ENCODE measurements at regions not wholly inside any gene's neighbourhood (a gene's known extent, or its start where the extent isn't known, plus 50 kb on each side); places are given as distances from the start of the nearest gene placed in this dataset.

- no peaks in the 10 kb centered on the region for H3K79me2 ChIP-seq (ENCODE audit: insufficient read depth, low read depth)
- TF ChIP-seq, protein P1, sequence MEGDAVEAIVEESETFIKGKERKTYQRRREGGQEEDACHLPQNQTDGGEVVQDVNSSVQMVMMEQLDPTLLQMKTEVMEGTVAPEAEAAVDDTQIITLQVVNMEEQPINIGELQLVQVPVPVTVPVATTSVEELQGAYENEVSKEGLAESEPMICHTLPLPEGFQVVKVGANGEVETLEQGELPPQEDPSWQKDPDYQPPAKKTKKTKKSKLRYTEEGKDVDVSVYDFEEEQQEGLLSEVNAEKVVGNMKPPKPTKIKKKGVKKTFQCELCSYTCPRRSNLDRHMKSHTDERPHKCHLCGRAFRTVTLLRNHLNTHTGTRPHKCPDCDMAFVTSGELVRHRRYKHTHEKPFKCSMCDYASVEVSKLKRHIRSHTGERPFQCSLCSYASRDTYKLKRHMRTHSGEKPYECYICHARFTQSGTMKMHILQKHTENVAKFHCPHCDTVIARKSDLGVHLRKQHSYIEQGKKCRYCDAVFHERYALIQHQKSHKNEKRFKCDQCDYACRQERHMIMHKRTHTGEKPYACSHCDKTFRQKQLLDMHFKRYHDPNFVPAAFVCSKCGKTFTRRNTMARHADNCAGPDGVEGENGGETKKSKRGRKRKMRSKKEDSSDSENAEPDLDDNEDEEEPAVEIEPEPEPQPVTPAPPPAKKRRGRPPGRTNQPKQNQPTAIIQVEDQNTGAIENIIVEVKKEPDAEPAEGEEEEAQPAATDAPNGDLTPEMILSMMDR (conservative IDR thresholded peaks at IDR 0.05; ENCODE audit: low read depth, low read length): no peak
- no peak overlapping the region for H3K27ac ChIP-seq
- no peaks in the 10 kb centered on the region for H3K27me3 ChIP-seq (ENCODE audit: insufficient read depth, low read depth)
- no peak overlapping the region for H2AFZ ChIP-seq (ENCODE audit: low read depth)
- no peak overlapping the region for H3K4me2 ChIP-seq
- H3K4me3 ChIP-seq (IDR thresholded peaks at IDR 0.05; ENCODE audit: insufficient read depth, low read depth, low read length): no peak overlapping the region
- H4K20me1 ChIP-seq (ENCODE audit: insufficient read depth): no peaks in the 10 kb centered on the region
- no peak overlapping the region for H3K9ac ChIP-seq
- no peaks in the 10 kb centered on the region for H3K36me3 ChIP-seq (ENCODE audit: insufficient read depth)
- H3K4me1 ChIP-seq (ENCODE audit: low read depth, poor library complexity, severe bottlenecking): no peaks in the 10 kb centered on the region
Measured at GRCh38 chr2:18891600-18892345, 302.4 kb upstream of the NT5C1B start.

- Histone ChIP-seq H3K4me1 (ENCODE audit: low read depth, poor library complexity, severe bottlenecking) (no peaks in the 10 kb centered on the region), H3K4me3 (IDR thresholded peaks at IDR 0.05; ENCODE audit: insufficient read depth, low read depth, low read length) (no peak overlapping the region), H4K20me1 (ENCODE audit: insufficient read depth) (no peaks in the 10 kb centered on the region), H3K9ac (no peak overlapping the region), H3K27me3 (ENCODE audit: insufficient read depth, low read depth) (no peaks in the 10 kb centered on the region), H3K36me3 (ENCODE audit: insufficient read depth) (no peaks in the 10 kb centered on the region), H3K4me2 (no peak overlapping the region), H3K79me2 (ENCODE audit: insufficient read depth, low read depth) (no peaks in the 10 kb centered on the region), H3K27ac (no peak overlapping the region), H2AFZ (ENCODE audit: low read depth) (no peak overlapping the region)
- TF ChIP-seq, protein P1 (conservative IDR thresholded peaks at IDR 0.05; ENCODE audit: low read depth, low read length): no peak
Measured at GRCh38 chr2:18889565-18890332, 300.4 kb upstream of the NT5C1B start.

- Histone ChIP-seq H3K27me3 (ENCODE audit: insufficient read depth, low read depth) (no peaks in the 10 kb centered on the region), H3K27ac (no peak overlapping the region), H3K36me3 (ENCODE audit: insufficient read depth) (no peaks in the 10 kb centered on the region), H3K79me2 (ENCODE audit: insufficient read depth, low read depth) (no peaks in the 10 kb centered on the region), H3K4me1 (ENCODE audit: low read depth, poor library complexity, severe bottlenecking) (peaks cover 4% of the 10 kb centered on the region), H3K9ac (no peak overlapping the region), H3K4me2 (no peak overlapping the region), H4K20me1 (ENCODE audit: insufficient read depth) (no peaks in the 10 kb centered on the region), H2AFZ (ENCODE audit: low read depth) (no peak overlapping the region), H3K4me3 (IDR thresholded peaks at IDR 0.05; ENCODE audit: insufficient read depth, low read depth, low read length) (no peak overlapping the region)
- TF ChIP-seq, protein P1 (conservative IDR thresholded peaks at IDR 0.05; ENCODE audit: low read depth, low read length): no peak
Measured at GRCh38 chr2:18885457-18885856, 296.1 kb upstream of the NT5C1B start.

- Histone ChIP-seq H4K20me1 (ENCODE audit: insufficient read depth) (no peaks in the 10 kb centered on the region), H3K36me3 (ENCODE audit: insufficient read depth) (no peaks in the 10 kb centered on the region), H3K27ac (no peak overlapping the region), H3K79me2 (ENCODE audit: insufficient read depth, low read depth) (no peaks in the 10 kb centered on the region), H3K4me3 (IDR thresholded peaks at IDR 0.05; ENCODE audit: insufficient read depth, low read depth, low read length) (no peak overlapping the region), H3K27me3 (ENCODE audit: insufficient read depth, low read depth) (no peaks in the 10 kb centered on the region), H3K4me2 (no peak overlapping the region), H2AFZ (ENCODE audit: low read depth) (no peak overlapping the region), H3K4me1 (ENCODE audit: low read depth, poor library complexity, severe bottlenecking) (peaks cover 4% of the 10 kb centered on the region), H3K9ac (no peak overlapping the region)
- TF ChIP-seq, protein P1 (conservative IDR thresholded peaks at IDR 0.05; ENCODE audit: low read depth, low read length): no peak
Measured at GRCh38 chr2:18883616-18884456, 294.5 kb upstream of the NT5C1B start.
